MM.1S (cell line): ENCODE measurements at regions not wholly inside any gene's neighbourhood (a gene's known extent, or its start where the extent isn't known, plus 50 kb on each side); places are given as distances from the start of the nearest gene placed in this dataset.
"Not testable (repeated sequence)": the region's sequence is repeated elsewhere in the genome, so short reads cannot be mapped to it uniquely, and the experiment has no call there.

ENCODE experiments used
- DNase-seq: peaks from one replicate; pipeline ENCODE4 v3.0.0-alpha.2; 2015
- H2AFZ ChIP-seq: fragments of 300-600 bp; sonication (generic); 2 replicates; pipeline ENCODE4 v1.6.0; 2016; ENCODE audit warnings: antibody characterized with exemption, low read length
- H3F3A ChIP-seq: fragments of 300-600 bp; sonication (generic); 2 replicates; pipeline ENCODE4 v1.6.1; 2016; ENCODE audit warnings: mild to moderate bottlenecking, antibody characterized with exemption, low read length, moderate library complexity, mixed read lengths; ENCODE audit not compliant: insufficient read depth
- H3K27ac ChIP-seq: fragments of 300-600 bp; sonication (generic); 2 replicates; pipeline ENCODE4 v1.5.1; 2016; ENCODE audit warnings: mild to moderate bottlenecking, low read length
- H3K27me3 ChIP-seq: fragments of 300-600 bp; sonication (generic); replicated peaks from 2 replicates; pipeline ENCODE4 v1.6.0; 2016; ENCODE audit warnings: low read length; ENCODE audit not compliant: insufficient read depth
- H3K36me3 ChIP-seq: fragments of 300-600 bp; sonication (generic); replicated peaks from 2 replicates; pipeline ENCODE4 v1.6.1; 2016; ENCODE audit warnings: mild to moderate bottlenecking, low read length, mixed read lengths; ENCODE audit not compliant: insufficient read depth
- H3K4me1 ChIP-seq: fragments of 300-600 bp; sonication (generic); 2 replicates; pipeline ENCODE4 v1.6.1; 2016; ENCODE audit warnings: low read length, mixed read lengths
- H3K4me2 ChIP-seq: fragments of 300-600 bp; sonication (generic); 2 replicates; pipeline ENCODE4 v1.6.0; 2016; ENCODE audit warnings: low read depth, low read length
- H3K4me3 ChIP-seq: fragments of 300-600 bp; sonication (generic); 2 replicates; pipeline ENCODE4 v1.5.1; 2016; ENCODE audit warnings: low read length, mixed read lengths
- H3K79me2 ChIP-seq: fragments of 300-600 bp; sonication (generic); 2 replicates; pipeline ENCODE4 v1.6.1; 2016; ENCODE audit warnings: mixed run types, low read length, mixed read lengths
- H3K9ac ChIP-seq: fragments of 300-600 bp; sonication (generic); 2 replicates; pipeline ENCODE4 v1.6.1; 2016; ENCODE audit warnings: low read length, mixed read lengths
- H3K9me2 ChIP-seq: fragments of 300-600 bp; sonication (generic); replicated peaks from 2 replicates; pipeline ENCODE4 v1.6.1; 2016; ENCODE audit warnings: mild to moderate bottlenecking, low read length, mixed read lengths; ENCODE audit not compliant: insufficient read depth
- H3K9me3 ChIP-seq: fragments of 300-600 bp; sonication (generic); replicated peaks from 2 replicates; pipeline ENCODE4 v1.6.1; 2016; ENCODE audit warnings: mild to moderate bottlenecking, low read length, mixed read lengths; ENCODE audit not compliant: insufficient read depth
- H4K20me1 ChIP-seq: fragments of 300-600 bp; sonication (generic); 2 replicates; pipeline ENCODE4 v1.6.1; 2016; ENCODE audit warnings: mild to moderate bottlenecking, low read length, moderate library complexity, mixed read lengths; ENCODE audit not compliant: insufficient read depth
- CTCF ChIP-seq: fragments of 300-600 bp; sonication (generic); IDR thresholded peaks from 2 replicates; pipeline ENCODE4 v1.5.1; 2016; ENCODE audit warnings: antibody characterized with exemption, low read length, mixed read lengths
- EZH2 ChIP-seq: fragments of 300-600 bp; sonication (generic); optimal IDR thresholded peaks from 2 replicates; pipeline ENCODE3; 2017; ENCODE audit warnings: low read depth, mild to moderate bottlenecking, antibody characterized with exemption, low read length, mixed read lengths
- EZH2phosphoT487 ChIP-seq: fragments of 300-600 bp; sonication (generic); IDR thresholded peaks from 2 replicates; pipeline ENCODE4 v1.6.1; 2018; ENCODE audit warnings: antibody characterized with exemption, low read length

GRCh38 chr2:89797320-89798038 lies 1106.0 kb downstream of the RPIA start:
- no peaks in the 10 kb centered on the region for H3K9me3 ChIP-seq
- H3F3A ChIP-seq: no peaks in the 10 kb centered on the region
- no peaks in the 10 kb centered on the region for H4K20me1 ChIP-seq
- H3K4me2 ChIP-seq: no peak overlapping the region
- H3K27me3 ChIP-seq: peaks cover 5% of the 10 kb centered on the region; the same call in 1 of the 2 replicates
- no peak for DNase-seq
- no peak overlapping the region for H3K4me3 ChIP-seq
- no peaks in the 10 kb centered on the region for H3K9me2 ChIP-seq
- no peaks in the 10 kb centered on the region for H3K79me2 ChIP-seq
- no peak overlapping the region for H3K9ac ChIP-seq
- TF ChIP-seq EZH2 (no peak), EZH2phosphoT487 (no peak), CTCF (no peak)
- H3K27ac ChIP-seq: no peak overlapping the region
- H3K4me1 ChIP-seq: no peaks in the 10 kb centered on the region
- no peaks in the 10 kb centered on the region for H3K36me3 ChIP-seq
- H2AFZ ChIP-seq: no peak overlapping the region

GRCh38 chr2:89801207-89801606 lies 1109.7 kb downstream of the RPIA start:
- H3K4me3 ChIP-seq, H3K79me2 ChIP-seq, H3K27ac ChIP-seq, H3K9ac ChIP-seq, H3K9me3 ChIP-seq, H3K27me3 ChIP-seq, H3K4me2 ChIP-seq, H3K9me2 ChIP-seq, H3F3A ChIP-seq, DNase-seq, H3K4me1 ChIP-seq, H4K20me1 ChIP-seq, H2AFZ ChIP-seq, H3K36me3 ChIP-seq: not testable (repeated sequence)

GRCh38 chr2:89806363-89806762 lies 1114.9 kb downstream of the RPIA start:
- not testable (repeated sequence) for H2AFZ ChIP-seq, H3K4me2 ChIP-seq, H3F3A ChIP-seq, H3K9me2 ChIP-seq, H4K20me1 ChIP-seq, H3K4me1 ChIP-seq, H3K9ac ChIP-seq, DNase-seq, H3K9me3 ChIP-seq, H3K36me3 ChIP-seq, H3K4me3 ChIP-seq, H3K27ac ChIP-seq, H3K27me3 ChIP-seq, H3K79me2 ChIP-seq

GRCh38 chr2:89811295-89811694 lies 1119.8 kb downstream of the RPIA start:
- no peaks in the 10 kb centered on the region for H3K9me3 ChIP-seq
- no peaks in the 10 kb centered on the region for H3K9me2 ChIP-seq
- no peak for DNase-seq
- no peak overlapping the region for H3K9ac ChIP-seq
- H3K4me2 ChIP-seq: no peak overlapping the region
- H3K27ac ChIP-seq: no peak overlapping the region
- no peaks in the 10 kb centered on the region for H3K79me2 ChIP-seq
- no peak overlapping the region for H2AFZ ChIP-seq
- H4K20me1 ChIP-seq: no peaks in the 10 kb centered on the region
- no peaks in the 10 kb centered on the region for H3K27me3 ChIP-seq
- no peaks in the 10 kb centered on the region for H3K36me3 ChIP-seq
- H3K4me3 ChIP-seq: no peak overlapping the region
- no peaks in the 10 kb centered on the region for H3K4me1 ChIP-seq
- no peak for TF ChIP-seq EZH2
- TF ChIP-seq CTCF: no peak
- TF ChIP-seq EZH2phosphoT487: no peak
- H3F3A ChIP-seq: no peaks in the 10 kb centered on the region

GRCh38 chr2:89811910-89812309 lies 1120.4 kb downstream of the RPIA start:
- H3K36me3 ChIP-seq, H3K9me3 ChIP-seq: not testable (repeated sequence)

GRCh38 chr2:89814359-89814758 lies 1122.9 kb downstream of the RPIA start:
- not testable (repeated sequence) for H3K79me2 ChIP-seq, H3K9me2 ChIP-seq, H3K9me3 ChIP-seq, H3K27ac ChIP-seq, H3K27me3 ChIP-seq, H3K36me3 ChIP-seq, H3K4me1 ChIP-seq, H3K9ac ChIP-seq, H4K20me1 ChIP-seq, H3F3A ChIP-seq, H3K4me2 ChIP-seq, H3K4me3 ChIP-seq, H2AFZ ChIP-seq, DNase-seq

More at GRCh38 chr2:89811910-89812309, 1120.4 kb downstream of the RPIA start:
- H2AFZ ChIP-seq, H3F3A ChIP-seq, H3K79me2 ChIP-seq, DNase-seq, H3K9me2 ChIP-seq, H3K9ac ChIP-seq, H3K4me3 ChIP-seq, H3K4me2 ChIP-seq, H3K4me1 ChIP-seq, H3K27ac ChIP-seq, H4K20me1 ChIP-seq, H3K27me3 ChIP-seq: not testable (repeated sequence)
